GM21825 (cell line): ENCODE measurements at regions not wholly inside any gene's neighbourhood (a gene's known extent, or its start where the extent isn't known, plus 50 kb on each side); places are given as distances from the start of the nearest gene placed in this dataset.
"Not testable (repeated sequence)": the region's sequence is repeated elsewhere in the genome, so short reads cannot be mapped to it uniquely, and the experiment has no call there.

Experiments
- ATAC-seq: cut with Tn5 transposase; IDR thresholded peaks from one replicate; pipeline ENCODE4 v1.9.1; 2021; ENCODE audit warnings: mild to moderate bottlenecking, moderate library complexity; ENCODE audit not compliant: unreplicated experiment

DNA sequence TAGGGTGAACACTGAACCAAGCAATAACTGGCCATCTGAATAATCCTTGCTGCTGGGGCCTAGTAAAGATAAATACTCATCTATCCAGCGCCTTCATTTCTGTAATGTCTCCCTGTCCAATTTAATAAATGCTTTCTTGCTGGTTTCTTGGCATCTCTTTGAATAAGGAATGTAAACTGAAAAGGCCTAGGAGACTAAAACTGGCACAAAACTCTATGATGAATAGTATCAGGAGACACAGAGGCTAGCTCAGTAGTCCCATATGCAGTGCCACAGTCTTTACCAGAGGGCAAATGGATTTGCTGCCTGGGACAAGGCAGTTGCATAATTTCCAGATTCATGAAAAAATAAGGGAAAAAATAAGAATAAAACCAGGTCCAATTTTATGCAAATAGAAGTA, 324.4 kb downstream of the CENPW start:
- no peak for ATAC-seq

DNA sequence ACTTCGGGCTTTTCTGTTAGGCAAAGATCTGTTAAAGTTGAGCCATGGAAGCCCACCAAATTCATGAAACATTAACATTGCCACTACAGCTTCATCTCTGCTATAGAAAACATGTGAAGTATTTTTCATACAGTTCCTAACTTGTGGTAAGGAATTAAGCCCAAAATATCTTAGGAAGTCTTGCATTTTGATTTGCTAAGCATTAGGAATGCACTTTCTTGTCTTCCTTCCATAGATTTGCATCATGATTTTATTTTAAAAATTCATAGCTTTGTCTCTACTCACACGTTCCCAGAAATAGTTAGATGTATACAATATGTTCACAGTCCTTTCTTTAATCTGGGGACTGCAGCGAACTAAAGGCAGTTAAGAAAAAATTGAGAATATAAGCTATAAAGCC, 325.6 kb downstream of the CENPW start:
- no peak for ATAC-seq

DNA sequence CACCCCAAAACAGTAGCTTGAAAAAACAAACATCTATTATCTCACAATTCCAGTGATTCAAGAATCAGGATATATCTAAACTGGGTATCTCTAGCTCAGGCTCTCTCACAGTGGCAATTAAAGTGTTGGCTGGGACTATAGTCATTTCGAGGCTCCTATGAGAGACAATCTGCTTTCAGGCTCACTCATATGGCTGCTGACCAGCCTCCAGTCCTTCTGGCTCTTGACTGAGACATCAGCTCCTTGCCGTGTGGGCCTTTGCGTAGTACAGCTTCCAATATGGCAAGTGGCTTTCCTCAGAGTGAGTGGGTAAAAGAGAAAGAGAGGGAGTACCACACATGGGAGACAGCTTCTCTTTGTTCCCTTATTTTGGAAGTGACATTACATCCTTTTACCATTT, 327.2 kb downstream of the CENPW start:
- ATAC-seq = no peak

DNA sequence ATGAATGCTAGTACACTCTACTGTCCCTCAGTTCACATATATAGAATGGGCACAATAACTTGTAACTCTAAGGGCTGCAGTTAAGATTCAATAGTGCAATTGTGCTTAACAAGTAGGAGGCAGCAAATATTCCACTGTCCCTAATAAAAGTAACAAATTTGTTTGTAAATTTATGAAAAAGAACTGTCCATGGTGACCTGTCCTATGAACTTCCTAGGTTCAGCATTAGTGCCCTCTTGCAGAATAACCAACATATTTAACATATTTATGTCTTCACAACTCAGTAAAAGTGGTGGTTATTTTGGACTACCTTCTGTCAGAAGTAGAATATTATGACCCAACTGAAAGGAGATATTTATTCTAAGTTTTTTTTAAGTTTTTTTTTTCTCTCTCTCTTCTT, 327.8 kb downstream of the CENPW start:
- no peak for ATAC-seq

DNA sequence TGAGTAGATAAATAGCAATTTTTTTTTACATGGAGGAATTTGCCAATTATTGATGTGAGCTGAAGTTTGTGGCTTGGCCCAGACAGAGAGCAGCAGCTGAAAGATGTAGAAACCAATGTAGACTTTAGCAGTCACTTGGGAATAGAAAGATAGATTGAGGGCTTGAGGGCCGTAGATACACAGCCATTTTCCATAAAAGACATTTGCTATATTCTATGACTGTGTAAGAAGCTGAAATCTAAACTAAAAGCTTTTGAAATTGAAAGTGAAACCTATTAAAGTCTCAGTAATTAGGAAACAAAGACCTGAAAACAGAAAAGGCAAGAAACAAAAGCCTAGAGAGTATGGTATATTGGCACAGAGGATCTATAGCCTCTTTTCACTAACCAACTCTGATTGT, 332.7 kb downstream of the CENPW start:
- peak; percentile 96 for ATAC-seq

DNA sequence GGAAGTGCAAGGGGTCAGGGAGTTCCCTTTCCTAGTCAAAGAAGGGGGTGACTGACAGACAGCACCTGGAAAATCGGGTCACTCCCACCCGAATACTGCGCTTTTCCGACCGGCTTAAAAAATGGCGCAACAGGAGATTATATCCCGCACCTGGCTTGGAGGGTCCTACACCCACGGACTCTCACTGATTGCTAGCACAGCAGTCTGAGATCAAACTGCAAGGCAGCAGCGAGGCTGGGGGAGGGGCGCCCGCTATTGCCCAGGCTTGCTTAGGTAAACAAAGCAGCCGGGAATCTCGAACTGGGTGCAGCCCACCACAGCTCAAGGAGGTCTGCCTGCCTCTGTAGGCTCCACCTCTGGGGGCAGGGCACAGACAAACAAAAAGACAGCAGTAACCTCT, 333.8 kb downstream of the CENPW start:
- ATAC-seq = not testable (repeated sequence)

DNA sequence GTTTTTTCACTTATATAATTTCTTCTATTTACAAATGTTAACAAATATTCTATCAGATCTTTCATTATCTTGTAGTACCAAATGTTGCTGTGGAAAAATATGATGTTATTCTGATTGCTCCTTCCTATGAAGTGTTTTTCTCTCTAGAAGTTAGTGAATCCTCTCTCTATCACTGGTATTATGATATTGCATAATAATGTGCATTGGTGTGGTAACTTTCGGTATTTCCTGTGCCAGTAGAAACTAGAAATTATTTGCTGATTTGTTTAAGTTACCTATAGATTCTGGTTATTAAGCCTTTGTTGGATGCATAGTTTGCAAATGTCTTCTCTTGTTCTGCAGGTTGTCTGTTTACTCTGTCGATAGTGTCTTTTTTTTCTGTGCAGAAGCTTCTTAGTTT, 342.5 kb downstream of the CENPW start:
- ATAC-seq = no peak

DNA sequence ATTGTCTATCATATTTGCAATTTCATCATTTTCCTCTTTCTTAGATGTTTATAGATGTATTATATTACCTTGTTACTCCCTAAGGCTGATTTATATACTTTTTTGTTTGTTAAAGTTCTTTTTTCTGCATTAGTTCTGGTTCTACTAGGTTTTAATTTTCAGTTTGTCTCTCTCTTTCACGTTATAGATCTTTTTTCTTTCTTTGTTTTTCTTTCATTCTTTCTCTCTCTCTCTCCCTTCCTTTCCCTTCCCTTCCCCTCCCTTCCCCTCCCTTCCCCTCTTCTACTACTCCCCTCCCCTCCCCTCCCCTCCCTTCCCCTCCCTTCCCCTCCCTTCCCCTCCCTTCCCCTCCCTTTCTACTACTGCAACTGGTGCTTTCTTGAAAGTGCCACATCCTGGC, 345.3 kb downstream of the CENPW start:
- ATAC-seq = no peak

DNA sequence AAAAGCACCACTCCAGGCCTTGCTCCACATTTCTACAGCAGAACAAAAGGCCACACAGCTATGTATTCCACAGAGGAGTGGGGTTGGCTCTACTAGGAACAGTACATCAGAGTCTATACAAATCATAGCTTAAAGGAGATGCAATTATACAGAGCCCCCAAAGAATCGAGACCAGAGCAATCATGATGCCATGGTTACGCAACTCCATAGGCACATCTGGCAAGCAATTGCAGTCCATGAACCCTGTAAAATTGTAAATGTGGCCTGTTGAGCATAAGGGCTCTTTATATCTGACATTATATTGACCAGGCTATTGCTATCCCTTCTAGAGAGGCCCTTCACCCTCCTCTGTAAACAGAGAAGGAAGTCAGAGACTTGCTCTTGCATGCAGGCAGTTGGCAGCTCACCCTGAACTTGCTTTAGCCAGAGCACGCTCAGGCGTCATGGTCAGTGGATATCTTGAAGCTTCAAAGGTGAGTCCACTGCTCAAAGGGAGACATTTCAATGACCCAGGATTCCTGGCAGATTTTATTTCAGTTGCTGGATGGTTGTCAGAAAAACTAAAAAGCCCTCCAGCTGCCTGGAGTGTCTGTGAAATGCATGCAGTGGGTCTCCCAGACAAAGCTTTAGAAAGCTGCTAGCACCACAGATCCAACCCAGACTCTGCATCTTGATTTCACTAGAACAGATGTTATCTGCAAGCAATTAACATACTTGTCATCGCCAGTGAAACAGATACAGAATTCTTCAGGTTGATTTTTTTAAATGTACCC, 357.2 kb downstream of the CENPW start:
- no peak for ATAC-seq

DNA sequence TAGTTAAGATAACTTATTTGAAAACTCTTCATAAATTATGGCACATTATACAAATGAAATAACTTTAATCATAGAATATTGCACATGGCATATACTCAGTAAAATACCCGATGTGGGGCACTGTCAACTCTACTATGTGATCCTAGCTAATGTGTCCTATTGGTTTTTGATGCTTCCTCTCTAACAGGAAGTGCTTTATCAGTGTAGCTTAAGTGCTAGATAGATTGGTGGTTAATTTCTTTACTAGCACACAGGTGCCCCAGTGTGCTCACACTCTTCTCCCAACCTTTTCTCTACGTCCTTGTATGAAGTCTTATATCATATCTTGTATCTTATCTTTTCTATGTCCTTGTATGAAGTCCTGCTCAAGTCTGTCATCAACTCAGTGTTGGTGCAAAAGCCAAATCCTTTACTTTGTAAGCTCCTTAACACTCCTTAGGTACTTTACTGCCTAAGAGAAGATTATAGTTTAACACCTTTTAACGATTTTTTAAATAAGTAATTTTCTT, 358.9 kb downstream of the CENPW start:
- no peak for ATAC-seq

DNA sequence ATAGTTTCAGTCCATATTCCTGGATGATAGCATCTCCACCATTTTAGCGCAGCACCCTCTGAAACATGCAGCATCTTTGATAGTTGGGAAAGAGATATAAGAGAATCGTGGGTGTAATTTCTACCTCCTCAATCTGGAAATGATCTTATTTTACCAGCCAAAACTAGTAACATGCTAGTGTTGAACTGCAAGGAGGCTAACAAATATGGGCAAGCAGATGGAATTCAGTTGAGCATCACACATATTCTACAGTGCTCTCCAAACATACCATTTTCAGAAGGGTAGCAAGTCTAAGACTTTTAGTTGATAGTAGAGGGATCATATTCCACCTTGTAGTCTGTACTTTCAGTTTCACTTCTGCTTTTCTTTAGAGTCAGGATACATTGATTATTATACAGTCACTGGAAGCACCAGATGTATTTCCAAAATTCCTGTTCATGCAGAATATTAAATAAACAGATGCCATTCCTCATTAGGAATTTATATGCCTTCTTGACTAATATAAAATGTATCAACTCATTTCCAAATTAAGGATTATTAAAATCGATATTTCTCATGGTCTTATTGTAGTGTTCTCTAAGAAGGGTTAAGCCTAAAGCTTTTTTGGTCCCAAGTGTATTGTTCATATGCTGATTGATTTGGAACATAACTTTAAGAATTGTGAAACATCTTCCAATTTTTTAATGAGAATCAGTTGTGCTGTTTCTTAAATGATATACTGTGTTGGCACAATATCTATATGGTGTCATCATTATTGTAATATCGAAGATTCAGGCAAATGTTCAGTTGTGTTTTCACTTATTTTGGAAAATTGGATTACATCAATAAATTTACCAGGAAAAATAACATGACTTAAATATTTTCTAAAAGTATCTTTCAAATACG, 362.0 kb downstream of the CENPW start:
- no peak for ATAC-seq

DNA sequence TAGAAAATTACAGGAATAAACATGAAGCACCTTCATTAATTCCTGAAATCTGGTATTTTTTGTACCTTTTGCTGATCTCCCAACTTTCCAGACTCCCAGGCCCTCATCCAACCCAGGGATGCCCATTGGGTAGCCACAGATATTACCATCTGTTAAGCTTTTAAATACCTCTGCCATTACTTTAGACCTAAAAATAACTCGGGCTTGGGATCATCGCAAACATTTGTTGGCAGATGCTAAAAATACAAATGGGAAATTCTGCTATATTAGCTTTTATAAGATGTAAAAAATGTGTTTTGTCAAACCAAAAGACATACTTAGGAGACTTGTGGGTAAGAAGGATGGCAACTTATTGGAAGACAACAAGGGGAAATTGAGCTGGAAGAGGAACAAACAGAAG, 376.1 kb downstream of the CENPW start:
- ATAC-seq = no peak

DNA sequence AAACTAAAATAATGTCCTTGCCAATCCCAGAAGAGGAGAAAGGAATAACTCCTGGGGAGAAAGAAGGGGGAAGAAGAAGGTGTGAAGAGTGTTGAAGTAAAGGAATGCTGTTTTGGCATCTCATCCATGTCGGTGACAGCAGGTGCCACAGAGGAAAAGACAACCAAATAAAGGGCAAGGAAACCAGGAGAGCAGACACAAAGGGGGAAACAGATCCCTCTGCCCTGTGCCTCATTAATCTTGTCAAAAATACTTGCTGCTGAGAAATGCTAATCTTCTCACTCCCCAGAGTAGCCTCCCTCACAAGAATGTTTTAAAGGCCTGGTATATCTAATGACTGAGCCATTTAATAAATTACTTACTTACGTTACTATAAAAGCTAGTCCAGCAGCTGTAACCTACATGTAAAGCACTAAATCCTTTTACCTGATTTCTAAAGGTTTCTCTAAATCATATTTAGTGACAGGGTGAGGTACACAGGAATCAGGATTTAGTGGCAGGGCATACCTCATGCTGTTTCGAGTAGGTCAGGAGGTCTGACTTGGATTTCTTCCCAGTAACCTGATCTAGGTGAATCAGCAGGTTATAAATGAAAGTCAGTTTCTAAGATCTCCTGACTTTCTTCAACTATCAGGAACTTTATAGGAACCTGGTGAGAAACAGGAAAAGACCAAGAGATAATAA, 377.1 kb downstream of the CENPW start:
- no peak for ATAC-seq

DNA sequence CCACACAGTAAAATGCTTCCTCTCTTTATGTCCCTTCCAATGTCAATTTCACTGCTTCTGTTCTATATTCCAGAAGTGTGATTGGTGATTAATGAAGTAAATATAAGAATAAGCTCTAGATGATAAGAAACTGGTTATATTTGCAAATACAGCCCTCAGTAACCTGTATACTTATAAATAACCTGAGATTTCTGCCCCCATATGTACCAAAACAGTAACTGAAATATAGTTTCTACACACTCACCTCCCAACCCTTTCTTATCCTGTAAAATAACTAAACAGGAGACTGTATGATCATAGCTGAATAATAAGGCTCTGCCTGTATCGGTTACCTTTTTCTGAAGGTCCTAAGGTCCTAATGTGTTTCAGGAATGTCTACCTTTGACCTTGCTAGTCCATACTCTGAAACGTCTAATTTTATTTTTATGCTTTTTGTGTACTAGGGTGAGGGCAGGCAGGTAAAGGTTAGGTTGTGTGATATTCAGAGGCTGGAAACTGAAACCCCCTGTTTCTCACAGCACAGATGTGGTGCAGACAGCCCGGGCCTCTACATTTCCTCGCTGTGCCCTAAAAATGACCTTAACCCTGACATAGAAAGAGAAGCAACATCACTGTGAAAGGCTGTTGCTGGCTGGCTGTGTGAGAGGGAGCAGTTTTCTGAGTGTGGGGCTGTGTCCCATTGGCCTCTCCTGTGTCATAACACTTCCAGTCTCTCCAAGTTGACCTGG, 378.8 kb downstream of the CENPW start:
- peak; percentile 94 for ATAC-seq

DNA sequence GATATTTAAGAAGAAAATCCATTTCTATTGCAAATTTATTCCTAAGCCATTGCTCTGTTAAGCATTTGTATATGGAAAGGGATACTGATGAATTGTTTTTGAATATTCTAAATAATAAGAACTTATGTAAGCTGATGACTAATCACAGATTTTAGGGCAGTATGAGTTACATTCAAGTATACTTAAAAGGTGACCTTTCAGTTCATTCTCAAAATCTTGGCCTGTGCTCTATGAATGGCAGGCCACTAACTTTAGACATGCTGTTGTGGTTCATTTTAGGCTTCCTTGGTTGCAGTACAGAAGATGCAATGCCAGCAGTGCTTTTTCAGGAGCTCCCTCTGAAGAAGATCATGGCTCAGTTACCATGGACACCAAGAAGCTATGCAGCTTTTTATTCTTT, 380.4 kb downstream of the CENPW start:
- no peak for ATAC-seq

DNA sequence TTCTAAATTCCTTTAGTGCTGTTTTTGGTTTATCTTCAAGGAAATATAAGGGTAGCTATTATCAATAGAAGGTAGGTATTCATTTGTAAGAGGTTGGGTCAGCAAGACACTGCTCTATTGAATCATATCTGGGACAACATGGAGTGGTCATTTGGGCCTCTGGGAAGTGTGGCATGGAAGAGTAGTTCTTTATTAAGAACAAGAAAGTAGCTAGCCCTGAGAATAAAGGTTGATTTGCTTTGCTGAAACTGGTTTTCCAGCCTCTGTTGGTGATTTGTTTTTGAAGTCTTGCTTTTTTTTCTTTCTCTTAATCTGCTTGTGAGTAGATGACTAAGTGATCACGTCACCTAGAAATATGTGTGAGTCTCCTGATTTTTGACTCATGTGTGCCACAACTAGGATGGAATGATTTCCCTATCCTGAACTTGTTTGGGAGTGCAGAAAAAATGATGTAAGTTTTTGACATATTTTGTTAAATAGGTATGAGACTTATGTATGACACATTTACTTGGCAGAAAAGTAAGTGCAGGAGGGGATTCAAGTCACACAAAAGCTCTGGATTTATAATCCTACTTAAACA, 381.8 kb downstream of the CENPW start:
- ATAC-seq = no peak

DNA sequence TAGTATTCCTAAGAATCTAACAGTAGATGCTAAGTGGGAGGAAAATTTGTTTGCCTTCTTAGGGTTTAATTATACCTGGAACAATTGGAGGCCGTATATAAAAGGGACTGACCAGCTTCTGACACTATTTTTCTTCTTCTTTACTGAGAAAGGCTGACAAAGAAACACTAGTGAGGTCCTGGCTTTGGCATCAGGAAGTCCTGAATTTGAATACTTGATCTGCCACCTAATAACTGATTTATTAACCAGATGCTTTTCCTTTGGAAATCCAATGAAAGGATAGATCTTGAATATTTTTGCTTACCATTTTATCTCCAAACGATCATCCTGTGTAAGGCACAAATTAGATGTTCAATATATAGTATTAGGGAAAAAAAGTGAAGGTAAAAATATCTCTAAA, 382.5 kb downstream of the CENPW start:
- ATAC-seq = no peak

DNA sequence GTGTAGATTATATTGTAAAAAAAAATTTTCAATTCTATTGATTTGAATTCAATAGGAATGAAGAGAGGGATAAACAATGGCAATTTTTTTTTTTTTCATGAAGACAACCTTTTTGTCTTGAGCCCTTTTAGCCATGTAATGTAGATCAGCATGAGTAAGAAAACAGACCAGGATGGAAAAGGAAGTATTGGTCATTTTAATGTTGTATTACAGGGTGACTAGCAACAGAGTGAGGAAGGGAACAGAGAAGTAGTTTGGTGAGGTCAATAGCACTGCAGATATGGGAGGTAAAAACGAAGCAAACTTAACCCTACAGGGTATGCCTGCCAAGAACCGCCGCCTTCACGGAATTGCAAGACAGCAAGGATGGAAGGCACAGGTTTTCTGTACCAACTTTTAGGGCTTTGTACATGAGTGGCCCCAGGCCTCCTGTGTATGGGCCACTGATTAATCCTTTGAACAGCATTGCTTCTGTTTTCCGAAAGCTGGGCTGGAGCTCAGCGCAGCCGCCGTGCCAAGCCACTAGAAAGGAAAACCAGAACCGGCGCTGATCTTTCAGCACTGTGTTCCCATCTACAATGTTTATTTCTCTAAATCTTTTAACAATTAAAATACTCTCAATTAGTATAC, 383.7 kb downstream of the CENPW start:
- ATAC-seq = no peak

DNA sequence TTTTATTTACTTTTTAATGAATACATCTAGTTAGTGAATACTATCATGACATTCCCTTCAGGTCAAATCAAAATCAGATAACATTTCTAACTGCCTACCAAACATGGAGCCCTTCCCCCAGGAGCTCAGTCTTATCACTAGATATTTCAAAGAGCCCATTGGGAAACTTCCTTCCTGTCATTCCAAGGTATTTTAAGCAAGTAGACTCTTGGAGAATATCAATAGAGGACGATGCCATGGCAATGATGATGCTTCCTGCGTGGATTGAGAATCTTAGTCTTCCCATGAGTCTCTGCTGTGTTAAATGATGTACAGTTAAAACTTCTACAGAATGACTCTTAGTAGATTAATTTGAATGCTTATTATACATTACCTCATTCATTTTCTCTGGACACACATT, 384.9 kb downstream of the CENPW start:
- ATAC-seq = no peak

DNA sequence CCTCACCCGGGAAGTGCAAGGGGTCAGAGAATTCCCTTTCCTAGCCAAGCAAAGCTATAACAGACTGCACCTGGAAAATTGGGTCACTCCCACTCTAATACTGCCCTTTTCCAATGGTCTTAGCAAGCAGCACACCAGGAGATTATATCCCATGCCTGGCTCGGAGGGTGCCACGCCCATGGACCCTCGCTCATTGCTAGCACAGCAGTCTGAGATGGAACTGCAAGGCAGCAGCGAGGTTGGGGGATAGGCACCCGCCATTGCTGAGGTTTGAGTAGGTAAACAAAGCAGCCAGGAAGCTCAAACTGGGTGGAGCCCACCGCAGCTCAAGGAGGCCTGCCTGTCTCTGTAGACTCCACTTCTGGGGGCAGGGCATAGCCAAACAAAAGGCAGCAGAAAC, 386.5 kb downstream of the CENPW start:
- not testable (repeated sequence) for ATAC-seq
